Hepatocyte (in vitro differentiated cells): ENCODE measurements at regions not wholly inside any gene's neighbourhood (a gene's known extent, or its start where the extent isn't known, plus 50 kb on each side); places are given as distances from the start of the nearest gene placed in this dataset.

Experiments
- CTCF ChIP-seq: fragments of 200-600 bp; sonication (generic); IDR thresholded peaks from 2 replicates; pipeline ENCODE4 v1.5.1; 2016; ENCODE audit warnings: antibody characterized with exemption, mild to moderate bottlenecking; ENCODE audit not compliant: poor library complexity
- EZH2 ChIP-seq: fragments of 200-600 bp; sonication (generic); IDR thresholded peaks from 2 replicates; pipeline ENCODE4 v1.6.1; 2016; ENCODE audit warnings: antibody characterized with exemption, mild to moderate bottlenecking, borderline replicate concordance
- EZH2phosphoT487 ChIP-seq: fragments of 200-600 bp; sonication (generic); IDR thresholded peaks from one replicate; pipeline ENCODE4 v1.6.1; 2018; ENCODE audit warnings: antibody characterized with exemption, mild to moderate bottlenecking, low read depth, moderate library complexity; ENCODE audit not compliant: unreplicated experiment, severe bottlenecking

GRCh38 chr5:28077291-28078240 lies 1039.2 kb upstream of the CDH9 start:
- TF ChIP-seq CTCF (no peak), EZH2phosphoT487 (no peak), EZH2 (no peak)
